NCI-H345 treated with DMSO at 0.1 percent for 48 hours (cell line): ENCODE measurements at regions not wholly inside any gene's neighbourhood (a gene's known extent, or its start where the extent isn't known, plus 50 kb on each side); places are given as distances from the start of the nearest gene placed in this dataset.
"Not testable (repeated sequence)": the region's sequence is repeated elsewhere in the genome, so short reads cannot be mapped to it uniquely, and the experiment has no call there.

ENCODE experiments used
- DNase-seq: peaks from one replicate; lab custom pipeline; 2025; ENCODE audit not compliant: unreplicated experiment; lab: John Stamatoyannopoulos, UW

DNA sequence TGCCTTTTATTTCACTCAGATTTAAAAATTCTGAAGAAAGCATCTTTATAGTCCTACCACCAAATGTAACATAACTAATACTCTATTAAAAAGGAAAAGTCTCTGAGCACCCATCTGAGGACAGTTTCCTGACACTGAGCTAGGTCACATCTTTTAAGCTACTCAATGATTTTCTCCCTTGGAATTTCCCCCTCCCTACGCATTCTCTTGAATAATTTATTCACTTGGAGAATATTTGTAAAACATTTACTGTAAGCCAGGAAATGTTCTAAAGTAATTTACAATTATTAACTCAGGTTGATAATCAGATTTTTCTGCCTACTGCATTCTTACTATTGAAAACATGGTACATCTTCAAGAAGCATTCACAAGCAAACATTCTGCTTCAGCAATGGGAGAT lies 297.2 kb upstream of the VSTM2A start:
- no peak for DNase-seq

- DNase-seq = no peak
These were observed 292.5 kb upstream of the VSTM2A start for GRCh38 chr7:54249686-54250085.

DNA sequence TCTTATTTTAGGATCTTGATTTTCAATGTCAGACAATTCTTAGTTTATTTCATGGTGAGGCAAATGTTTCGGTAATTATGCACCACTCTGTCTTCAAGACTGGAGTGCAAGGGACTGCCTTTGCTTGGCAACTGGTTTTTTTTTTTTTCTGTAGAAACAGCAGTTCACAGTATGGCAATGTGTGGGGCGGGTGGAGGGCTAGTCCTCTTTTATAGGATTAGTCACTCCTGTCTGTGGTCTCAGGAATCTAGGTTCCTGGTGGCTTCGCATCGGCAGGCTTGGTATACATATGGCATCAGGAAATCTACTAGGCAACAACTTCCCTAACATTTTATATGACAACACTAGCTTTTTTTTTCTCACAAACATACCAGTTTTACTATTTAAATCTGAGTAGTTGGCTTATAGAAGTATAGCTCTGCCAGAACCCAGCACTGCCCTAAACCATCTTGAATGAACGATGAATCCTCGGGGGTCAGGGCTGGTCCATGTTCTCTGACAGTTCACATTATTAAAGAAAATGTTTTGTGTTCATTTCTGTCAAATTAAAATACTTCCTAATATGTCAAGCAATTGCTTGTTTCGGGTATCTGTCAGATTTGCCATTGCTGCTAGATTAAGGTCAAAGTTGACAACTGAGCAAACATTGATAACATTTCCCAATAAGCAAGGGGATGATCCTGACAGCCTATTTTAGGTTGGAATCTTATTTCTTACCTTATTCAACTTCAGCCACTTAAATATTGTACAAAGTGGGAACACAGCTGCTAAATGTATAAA lies 289.7 kb upstream of the VSTM2A start:
- no peak for DNase-seq

GRCh38 chr7:54253036-54253373 lies 289.2 kb upstream of the VSTM2A start:
- DNase-seq = no peak

DNA sequence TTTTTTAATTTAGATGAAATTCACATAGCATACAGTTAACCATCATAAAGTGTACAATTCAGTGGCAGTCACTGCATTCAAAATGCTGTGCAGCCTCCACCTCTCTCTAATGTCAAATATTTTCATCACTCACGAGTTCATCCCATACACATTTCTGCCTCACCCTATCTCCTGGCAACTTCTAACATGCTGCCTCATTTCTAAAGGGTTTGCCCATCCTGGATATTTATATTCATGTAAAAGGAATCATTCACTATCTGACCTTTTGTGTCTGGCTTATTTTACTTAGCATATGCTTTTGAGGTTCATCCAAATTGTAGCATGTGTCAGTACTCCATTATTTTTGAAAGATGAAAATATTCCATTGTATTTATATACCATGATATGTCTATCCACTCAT lies 286.9 kb upstream of the VSTM2A start:
- DNase-seq = no peak

GRCh38 chr7:54259185-54259584 lies 283.0 kb upstream of the VSTM2A start:
- DNase-seq = no peak

DNA sequence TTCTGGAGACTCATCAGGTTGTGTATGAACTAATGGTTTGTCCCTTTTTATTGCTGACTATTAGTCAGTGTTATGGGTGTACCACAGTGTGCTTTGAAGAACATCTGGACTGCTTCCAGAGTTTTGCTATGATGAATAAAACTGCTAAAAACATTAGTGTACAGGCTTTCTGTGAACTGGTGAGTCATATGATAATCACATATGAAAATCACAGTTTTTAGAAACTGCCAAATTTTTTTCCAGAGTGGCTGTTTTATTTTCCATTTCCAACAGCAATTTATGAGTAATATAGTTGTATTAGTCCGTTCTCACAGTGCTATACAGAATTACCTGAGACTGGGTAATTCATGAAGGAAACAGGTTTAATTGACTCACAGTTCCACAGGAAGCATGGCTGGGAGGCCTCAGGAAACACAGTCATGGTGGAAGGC lies 281.2 kb upstream of the VSTM2A start:
- DNase-seq = no peak

DNA sequence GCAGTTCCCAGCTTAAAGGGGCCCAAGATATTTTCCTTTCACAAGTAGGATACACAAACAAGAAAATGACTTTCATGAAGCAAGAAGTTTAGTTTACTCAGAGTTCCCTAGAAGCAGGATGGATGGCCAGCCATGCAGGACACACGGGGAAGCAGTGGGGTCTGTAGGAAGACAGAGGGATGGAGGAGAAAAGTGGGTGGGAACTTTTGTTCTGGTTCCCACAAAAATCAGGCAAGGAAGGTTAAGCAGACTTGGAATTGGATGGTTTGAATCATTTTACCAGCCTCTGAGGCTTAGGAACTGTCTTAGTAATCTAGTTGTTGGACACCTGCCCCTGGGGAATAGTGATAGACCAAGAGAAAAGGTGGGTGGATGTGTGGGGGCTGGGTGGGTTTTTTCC lies 263.3 kb upstream of the VSTM2A start:
- no peak for DNase-seq

GRCh38 chr7:54292171-54292925 lies 249.8 kb upstream of the VSTM2A start:
- DNase-seq = no peak

GRCh38 chr7:54299426-54299825 lies 242.7 kb upstream of the VSTM2A start:
- DNase-seq = no peak

- not testable (repeated sequence) for DNase-seq
These were observed 226.2 kb upstream of the VSTM2A start for GRCh38 chr7:54315955-54316354.

GRCh38 chr7:54326592-54327167 lies 215.5 kb upstream of the VSTM2A start:
- no peak for DNase-seq

GRCh38 chr7:54330216-54330800 lies 211.9 kb upstream of the VSTM2A start:
- DNase-seq = no peak

GRCh38 chr7:54331311-54331710 lies 210.9 kb upstream of the VSTM2A start:
- no peak for DNase-seq

DNA sequence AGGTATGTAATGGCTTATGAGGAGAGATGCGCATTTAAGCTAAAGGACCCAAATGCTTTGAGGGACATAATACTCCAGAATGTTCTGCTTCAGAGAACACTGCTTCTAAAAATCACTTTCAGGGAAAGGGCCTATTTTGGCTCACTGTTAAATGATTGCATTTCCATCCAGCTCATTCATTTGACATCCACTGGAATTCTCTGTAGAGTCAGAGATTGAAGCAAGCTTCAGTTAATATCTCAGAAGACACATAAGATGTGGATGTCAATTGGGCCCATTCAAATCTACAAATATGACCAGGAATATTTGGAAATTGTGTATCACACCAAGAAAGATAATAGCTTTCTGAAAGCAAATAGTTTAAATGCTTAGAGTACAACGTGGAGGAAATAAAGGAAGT lies 209.9 kb upstream of the VSTM2A start:
- no peak for DNase-seq

DNA sequence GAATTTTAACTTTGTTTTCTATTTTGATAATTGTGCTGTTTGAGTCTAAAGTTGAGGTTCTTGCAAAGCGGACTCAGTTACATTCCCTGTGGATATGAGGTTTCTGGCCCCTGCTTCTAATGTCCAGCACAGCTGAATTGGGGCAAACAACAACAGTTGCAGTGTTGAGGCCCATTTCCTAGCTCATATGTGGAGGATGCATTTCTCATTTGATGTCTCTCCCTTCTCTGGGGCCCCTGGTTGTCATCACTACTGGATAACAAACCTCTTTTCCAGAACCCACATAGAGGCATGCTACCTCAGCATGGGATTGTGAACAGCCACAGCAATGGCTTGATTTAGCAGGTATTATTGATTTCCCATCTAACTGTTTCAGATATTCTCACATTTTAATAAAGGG lies 208.2 kb upstream of the VSTM2A start:
- DNase-seq = no peak

- DNase-seq = no peak
These were observed 205.4 kb upstream of the VSTM2A start for GRCh38 chr7:54336800-54337199.

DNA sequence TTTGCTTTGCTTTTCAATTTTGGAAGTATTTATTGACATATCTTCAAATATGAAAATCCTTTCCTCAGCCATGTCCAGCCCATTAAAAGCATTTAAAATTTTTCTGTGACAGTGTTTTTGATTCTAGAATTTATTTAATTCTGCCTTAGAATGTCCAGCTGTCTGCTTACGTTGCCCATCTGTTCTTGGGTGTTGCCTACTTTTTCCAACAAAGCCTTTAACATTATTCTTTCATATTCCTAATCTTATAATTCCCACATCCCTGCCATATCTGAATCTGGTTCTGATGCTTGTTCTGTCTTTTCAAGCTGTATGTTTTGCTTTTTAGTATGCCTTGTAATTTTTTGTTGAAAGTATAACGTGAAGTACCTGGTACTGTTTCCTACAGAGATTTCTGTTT lies 204.7 kb upstream of the VSTM2A start:
- no peak for DNase-seq

DNA sequence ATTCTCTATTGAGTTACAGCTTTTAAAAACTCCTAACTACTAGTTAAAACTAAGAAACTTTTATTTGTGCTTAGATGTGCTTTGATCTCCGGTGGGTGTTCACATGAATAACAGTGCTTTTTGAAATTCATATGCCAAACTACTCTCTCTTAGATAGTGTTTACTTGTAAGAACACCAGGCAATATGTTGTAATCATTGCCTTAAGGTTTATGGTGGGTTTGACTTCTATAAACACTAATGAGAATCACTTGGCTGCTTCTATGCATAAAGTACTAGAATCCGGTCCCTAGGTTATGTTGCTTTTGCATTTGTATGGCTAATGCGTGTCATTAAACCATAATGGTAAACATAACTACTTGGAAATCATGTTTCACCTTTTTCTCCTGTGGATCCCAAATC lies 203.9 kb upstream of the VSTM2A start:
- no peak for DNase-seq

- DNase-seq = no peak
These were observed 203.1 kb upstream of the VSTM2A start for GRCh38 chr7:54339073-54339472.

GRCh38 chr7:54342458-54342857 lies 199.7 kb upstream of the VSTM2A start:
- no peak for DNase-seq

- DNase-seq = no peak
These were observed 198.7 kb upstream of the VSTM2A start for GRCh38 chr7:54343511-54343910.
